Left lobe of liver (tissue), 2 donors: ENCODE measurements at regions not wholly inside any gene's neighbourhood (a gene's known extent, or its start where the extent isn't known, plus 50 kb on each side); places are given as distances from the start of the nearest gene placed in this dataset.

Experiments used
- ATAC-seq: fragments of 200-7000 bp; cut with Tn5 transposase; one replicate; pipeline ENCODE4 v1.9.1; 2020; ENCODE audit warnings: mild to moderate bottlenecking, moderate library complexity
- DNase-seq: peaks from one replicate; pipeline ENCODE4 v3.0.0-alpha.2; 2020; ENCODE audit warnings: low spot score
- donor health status: DM: no; HTN: no; CAD: no; lungs with moderate emphysema.
- donor health status: DM: no; HTN: yes; CAD: no.

GRCh38 chr18:66760559-66760958 lies 156.7 kb upstream of the CDH19 start:
- ATAC-seq, result no peak

DNA sequence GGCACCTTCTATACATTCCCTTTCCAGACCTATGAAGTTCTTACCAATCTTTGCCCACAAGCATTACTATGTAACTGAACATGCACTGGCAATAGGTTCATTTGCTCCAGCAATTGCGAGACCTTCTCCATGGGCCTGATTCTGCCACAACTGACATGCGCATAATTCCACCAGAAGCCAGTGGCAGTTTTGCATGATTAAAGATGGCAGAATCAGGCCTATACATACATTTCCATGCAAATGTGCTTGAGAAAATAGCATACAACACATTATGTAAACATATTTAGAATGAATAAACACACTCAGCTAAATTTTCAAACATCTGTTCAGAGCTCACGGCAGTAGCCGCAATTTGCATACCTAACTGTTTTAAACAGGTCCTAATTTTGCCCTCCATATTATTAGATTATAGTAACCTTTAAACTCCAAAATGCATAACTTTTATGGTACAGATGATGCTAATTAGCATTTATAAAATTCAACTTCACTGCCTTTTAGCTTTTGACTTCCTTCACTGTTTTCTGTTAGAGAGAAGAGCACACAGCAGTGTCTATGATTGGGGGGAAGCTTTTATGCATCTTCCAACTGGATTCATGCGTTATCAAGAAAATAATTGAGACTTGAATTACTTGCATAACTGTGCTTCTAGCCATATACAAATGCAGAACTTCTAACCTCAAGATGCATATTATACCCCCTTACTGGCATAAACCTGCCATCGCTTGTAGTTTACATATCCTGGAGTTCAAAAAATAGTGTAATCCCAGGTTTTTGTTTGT lies 155.3 kb upstream of the CDH19 start:
- DNase-seq, result no peak
- ATAC-seq, result no peak

More at GRCh38 chr18:66760559-66760958, 156.7 kb upstream of the CDH19 start:
- DNase-seq, result no peak

DNA sequence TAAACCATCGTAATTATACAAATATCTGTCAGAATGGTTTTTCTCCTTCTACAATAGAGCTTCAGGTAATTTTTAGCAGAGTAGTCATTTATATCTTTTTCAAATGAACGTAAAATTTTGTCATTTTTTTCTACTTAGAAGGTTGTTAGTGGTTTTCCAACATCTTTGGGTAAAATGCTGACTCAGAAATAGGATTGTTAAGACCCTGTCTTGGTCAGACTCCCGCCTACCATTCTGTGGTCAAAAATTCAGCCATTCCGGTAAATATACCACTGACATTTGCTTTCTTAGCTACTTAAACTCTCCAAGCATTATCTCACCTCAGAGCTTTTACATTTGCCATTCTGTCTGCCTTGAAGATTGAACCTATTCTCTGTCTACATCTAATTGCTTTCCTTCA lies 154.1 kb upstream of the CDH19 start:
- no peak for DNase-seq
- no peak for ATAC-seq

DNA sequence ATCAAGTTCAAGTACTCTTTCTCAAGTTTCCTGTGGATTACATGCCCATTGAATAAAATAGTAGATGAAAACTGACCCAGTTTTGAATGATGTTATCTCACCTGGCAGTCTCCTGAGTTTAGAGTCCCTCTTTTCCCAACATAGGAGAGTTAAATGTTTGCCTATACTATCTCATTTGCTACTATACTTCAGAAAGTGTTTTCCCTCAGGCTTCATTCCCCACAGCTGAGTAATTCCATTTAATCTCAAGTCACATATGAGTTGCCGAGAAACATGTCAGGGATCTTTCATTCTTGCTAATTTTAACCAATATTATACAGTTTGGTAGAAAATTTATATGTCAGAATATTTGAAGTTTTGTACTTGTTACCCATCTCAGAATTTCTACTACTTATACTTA lies 150.4 kb upstream of the CDH19 start:
- DNase-seq (no peak), ATAC-seq (no peak)

- no peak for ATAC-seq
- no peak for DNase-seq
Measured at GRCh38 chr18:66752733-66753132, 148.8 kb upstream of the CDH19 start.

GRCh38 chr18:66749481-66750035 lies 145.7 kb upstream of the CDH19 start:
- no peak for ATAC-seq
- DNase-seq, result no peak

DNA sequence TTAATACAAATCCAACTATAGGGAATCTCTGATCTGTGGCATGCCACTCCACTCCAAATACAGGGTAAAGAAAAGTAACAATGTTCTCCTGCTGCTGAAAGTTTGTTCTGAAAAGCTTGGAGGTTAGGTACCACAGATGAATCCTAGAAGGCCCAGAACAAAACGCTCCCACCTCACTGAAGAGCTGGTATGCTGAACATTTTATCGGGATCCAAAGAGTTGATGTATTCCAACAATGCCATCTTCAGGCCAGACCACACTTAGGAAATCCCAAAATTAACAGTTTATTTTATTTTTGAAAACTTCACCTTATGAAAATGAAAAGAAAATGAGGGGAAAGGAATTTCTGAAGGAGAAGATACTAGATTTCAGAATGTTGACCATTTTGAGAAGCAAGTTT lies 145.1 kb upstream of the CDH19 start:
- ATAC-seq, result peak; percentile 82
- DNase-seq, result no peak

- ATAC-seq (no peak), DNase-seq (no peak)
Measured at GRCh38 chr18:66742832-66743231, 138.9 kb upstream of the CDH19 start.

DNA sequence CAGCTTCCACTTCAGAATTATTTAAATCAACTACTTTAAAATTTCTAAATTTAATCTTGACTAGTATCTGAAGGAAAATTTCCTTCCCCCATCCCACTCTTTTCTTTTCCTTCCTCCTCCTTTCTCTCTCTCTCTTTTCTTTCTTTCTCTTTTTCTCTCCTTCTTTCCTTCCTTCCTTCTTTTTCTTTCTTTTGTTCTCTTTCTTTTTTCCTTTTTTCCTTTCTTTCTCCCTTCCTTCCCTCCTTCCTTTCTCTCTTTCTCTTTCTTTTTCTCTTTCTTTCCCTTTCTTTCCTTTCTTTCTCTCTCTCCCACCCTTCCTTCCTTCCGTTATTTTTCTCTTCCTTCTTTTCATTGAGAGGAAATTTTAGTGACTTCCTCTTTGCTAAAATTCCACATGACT lies 132.0 kb upstream of the CDH19 start:
- no peak for DNase-seq
- ATAC-seq, result no peak

GRCh38 chr18:66734451-66734850 lies 130.6 kb upstream of the CDH19 start:
- DNase-seq (no peak), ATAC-seq (no peak)

DNA sequence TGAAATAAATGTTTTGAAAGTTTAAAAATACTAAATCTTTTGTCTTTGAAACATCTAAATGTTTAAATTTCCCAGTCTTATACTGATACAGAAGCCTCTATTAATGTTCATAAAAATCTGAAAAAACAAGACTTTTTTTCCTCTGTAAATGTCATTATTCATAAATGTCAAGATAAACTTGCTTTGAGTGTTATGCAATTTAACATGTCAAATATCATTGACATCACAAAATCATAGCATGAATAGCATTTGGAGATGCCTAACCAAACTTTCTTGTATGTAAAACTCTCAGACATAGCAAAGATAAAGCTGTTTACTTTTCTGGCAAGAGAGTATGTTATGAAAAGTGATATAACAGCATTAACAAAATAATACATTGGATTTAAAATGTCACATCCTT lies 128.0 kb upstream of the CDH19 start:
- DNase-seq, result no peak
- ATAC-seq, result no peak

DNA sequence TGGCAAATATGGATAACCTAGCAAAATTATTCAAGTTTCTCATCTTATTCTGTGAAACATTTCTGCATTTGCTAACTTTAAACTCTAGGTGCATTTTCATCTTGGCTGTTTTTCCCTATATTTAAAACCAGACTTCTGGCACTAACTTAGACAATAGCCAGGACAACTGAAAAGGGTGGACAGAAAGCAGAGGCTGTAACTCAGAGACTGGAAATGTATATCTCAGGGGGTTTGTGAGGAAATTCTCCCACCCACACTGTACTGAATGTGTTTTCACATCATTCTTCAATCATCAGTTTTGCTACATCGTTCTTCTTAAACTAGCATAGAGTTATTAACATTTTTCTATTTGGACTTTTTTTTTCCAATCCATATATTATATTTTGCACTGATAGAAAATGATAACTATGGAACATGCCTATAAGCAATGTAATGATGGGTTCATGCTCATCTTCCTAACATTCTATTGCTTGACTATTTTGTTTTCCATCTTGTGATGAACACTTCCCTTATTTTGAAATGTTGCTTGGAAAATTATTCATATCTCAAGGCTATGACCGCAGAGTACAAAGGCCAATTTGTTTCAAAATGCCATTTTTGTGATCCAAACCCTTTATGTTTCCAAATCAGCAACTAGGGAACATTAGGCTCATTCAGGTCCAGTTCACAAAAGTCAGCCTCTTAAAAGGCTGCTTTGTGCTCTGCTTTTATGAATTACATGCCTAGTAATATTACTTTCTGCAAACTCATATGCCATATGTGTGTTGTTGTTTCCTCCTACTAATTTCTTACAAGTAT lies 125.8 kb upstream of the CDH19 start:
- no peak for ATAC-seq
- no peak for DNase-seq

DNA sequence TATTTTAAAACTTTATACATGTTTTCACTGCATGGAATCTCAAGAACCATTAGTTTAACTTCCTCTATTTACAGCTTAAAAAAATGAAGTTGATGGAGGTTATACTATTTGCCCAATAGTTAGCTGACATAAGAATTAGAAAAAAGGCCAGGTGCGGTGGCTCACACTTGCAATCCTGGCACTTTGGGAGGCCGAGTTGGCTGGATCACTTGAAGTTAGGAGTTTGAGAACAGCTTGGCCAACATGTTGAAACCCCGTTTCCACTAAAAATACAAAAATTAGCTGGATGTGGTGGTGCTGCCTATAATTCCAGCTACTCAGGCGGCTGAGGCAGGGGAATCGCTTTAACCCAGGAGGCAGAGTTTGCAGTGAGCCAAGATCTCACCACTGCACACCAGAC lies 125.1 kb upstream of the CDH19 start:
- ATAC-seq, result no peak
- DNase-seq, result no peak

DNA sequence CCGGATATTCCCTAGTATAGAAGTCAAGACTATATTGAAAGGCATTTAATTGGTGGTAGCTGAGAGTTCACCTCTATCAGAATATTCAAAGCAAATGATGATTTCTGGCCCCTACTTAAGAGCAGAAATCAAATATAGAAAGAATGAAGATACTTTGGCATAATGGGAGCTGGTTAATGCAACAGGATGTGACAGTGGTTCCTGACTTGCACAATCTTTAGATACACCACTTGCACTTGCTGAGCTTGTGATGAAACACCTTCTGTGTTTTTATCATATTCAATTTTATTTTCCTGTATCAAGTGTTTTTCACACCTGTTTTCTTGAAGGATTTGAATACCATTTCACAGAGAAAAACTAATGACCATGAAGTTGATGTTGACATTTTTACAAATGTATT lies 124.1 kb upstream of the CDH19 start:
- ATAC-seq (no peak), DNase-seq (no peak)

DNA sequence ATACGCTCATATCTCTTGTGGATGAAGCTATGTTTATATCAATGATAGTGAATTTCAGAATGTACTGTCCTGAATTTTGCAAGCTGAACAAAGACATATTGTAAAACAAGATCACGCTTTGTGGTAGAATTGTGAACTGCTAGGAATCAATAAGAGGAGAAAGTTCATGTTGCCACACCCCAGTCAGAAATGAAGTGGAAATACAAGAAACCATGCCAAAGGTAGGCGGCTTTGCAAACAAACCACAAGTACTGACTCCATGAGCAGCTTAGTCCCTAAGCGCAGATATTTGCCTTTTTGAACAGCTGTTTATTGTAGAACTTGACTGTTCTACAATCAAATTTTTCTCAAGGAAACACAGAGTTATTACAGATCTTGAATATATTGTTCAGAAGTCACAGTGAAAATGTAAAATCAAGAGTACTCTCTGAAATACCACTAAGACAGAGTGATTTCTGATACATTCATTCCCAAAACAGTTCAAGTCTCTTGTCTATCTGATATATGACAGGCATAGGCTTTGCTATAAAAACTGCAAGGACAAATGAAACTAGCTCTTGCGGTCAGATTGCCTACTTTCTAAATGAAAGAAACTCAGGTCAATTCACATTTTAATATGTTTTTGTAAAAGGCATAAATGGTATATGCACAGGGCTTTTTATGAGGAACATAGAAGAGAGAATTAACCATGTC lies 120.9 kb upstream of the CDH19 start:
- DNase-seq, result peak; percentile 66
- peak; percentile 100 for ATAC-seq

DNA sequence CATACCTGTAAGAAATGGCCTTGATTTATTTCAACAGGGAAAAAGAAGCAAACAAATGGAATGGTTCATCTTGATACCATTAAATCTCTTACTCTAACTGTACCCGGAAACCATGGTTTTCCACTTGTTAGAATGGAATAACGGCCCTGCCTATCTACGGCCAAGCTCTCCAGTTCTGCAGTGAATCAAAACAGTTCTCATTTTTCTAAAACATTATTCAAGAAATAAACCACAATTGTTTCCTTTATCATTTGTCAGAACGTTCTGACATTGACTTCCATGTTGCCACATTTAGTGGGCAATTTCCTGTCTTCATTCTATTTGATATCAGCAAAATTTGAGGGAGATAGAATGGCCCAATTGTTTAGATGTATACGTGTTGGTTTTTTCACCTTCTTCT lies 118.8 kb upstream of the CDH19 start:
- DNase-seq (no peak), ATAC-seq (no peak)

- DNase-seq, result no peak
- no peak for ATAC-seq
Measured at GRCh38 chr18:66708646-66709045, 104.8 kb upstream of the CDH19 start.

GRCh38 chr18:66707473-66707872 lies 103.6 kb upstream of the CDH19 start:
- ATAC-seq, result no peak

DNA sequence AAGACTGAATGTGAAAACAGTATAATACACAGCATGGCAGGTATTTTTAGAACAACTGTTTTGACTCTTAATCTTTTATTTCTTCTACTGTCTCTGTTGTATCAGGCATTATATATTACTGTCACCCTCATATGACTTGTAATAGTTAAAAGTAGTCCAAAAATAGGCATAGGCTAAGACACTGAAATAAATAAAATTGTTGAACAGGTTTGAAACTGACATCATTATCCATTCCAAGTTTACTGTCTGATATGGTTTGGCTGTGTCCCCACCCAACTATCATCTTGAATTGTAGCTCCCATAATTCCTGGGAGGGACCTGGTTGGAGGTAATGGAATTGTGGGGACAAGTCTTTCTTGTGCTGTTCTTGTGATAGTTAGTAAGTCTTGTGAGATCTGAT lies 91.4 kb upstream of the CDH19 start:
- no peak for DNase-seq
- no peak for ATAC-seq

More at GRCh38 chr18:66707473-66707872, 103.6 kb upstream of the CDH19 start:
- no peak for DNase-seq

GRCh38 chr18:66694852-66695251 lies 91.0 kb upstream of the CDH19 start:
- ATAC-seq, result no peak
- DNase-seq, result no peak

GRCh38 chr18:66687635-66688034 lies 83.7 kb upstream of the CDH19 start:
- DNase-seq (no peak), ATAC-seq (no peak)
